ENCODE measurements at regions not wholly inside any gene's neighbourhood (a gene's known extent, or its start where the extent isn't known, plus 50 kb on each side); places are given as distances from the start of the nearest gene placed in this dataset.

GRCh38 chr7:46637793-46638735, 717.0 kb upstream of the IGFBP3 start:
- H3K36me3 ChIP-seq (ENCODE audit: insufficient read depth): no peaks in the 10 kb centered on the region
- H3K27me3 ChIP-seq (ENCODE audit: insufficient read depth): no peaks in the 10 kb centered on the region
- no peak overlapping the region for H3K4me2 ChIP-seq
- TF ChIP-seq STAT1 (IDR thresholded peaks at IDR 0.05; ENCODE audit: unreplicated experiment) (no peak), ZNF331 (CRISPR knock-in tag; IDR thresholded peaks at IDR 0.05; ENCODE audit: low read depth) (no peak), CTCF (conservative IDR thresholded peaks at IDR 0.05; ENCODE audit: low read depth in 2 of 2) (no peak), ZNF462 (CRISPR knock-in tag; IDR thresholded peaks at IDR 0.05) (no peak), EZH2phosphoT487 (IDR thresholded peaks at IDR 0.05; ENCODE audit: unreplicated experiment) (no peak), CREB1 (CRISPR knock-in tag; IDR thresholded peaks at IDR 0.05; ENCODE audit: low read depth) (no peak), POLR2AphosphoS5 (IDR thresholded peaks at IDR 0.05; ENCODE audit: low read depth) (no peak), ZNF114 (CRISPR knock-in tag; IDR thresholded peaks at IDR 0.05) (no peak)
- H3K4me1 ChIP-seq (ENCODE audit: insufficient read depth): no peaks in the 10 kb centered on the region
- no peak overlapping the region for H3K4me3 ChIP-seq
- H3K27ac ChIP-seq (ENCODE audit: low read depth): no peak overlapping the region
- H3K9me3 Mint-ChIP-seq: no peaks in the 10 kb centered on the region
- H3K27ac Mint-ChIP-seq: no peak overlapping the region
- no peak for DNase-seq (ENCODE audit: low spot score)
- H3K9me2 ChIP-seq (ENCODE audit: insufficient read depth): peaks cover 16% of the 10 kb centered on the region; the same call in 1 of the 2 replicates
- H3K36me3 Mint-ChIP-seq (ENCODE audit: low read depth): no peaks in the 10 kb centered on the region
- no peaks in the 10 kb centered on the region for H4K20me1 ChIP-seq (replicated peaks; ENCODE audit: insufficient read depth)
- ATAC-seq: no peak
- no peaks in the 10 kb centered on the region for H3F3A ChIP-seq (replicated peaks; ENCODE audit: low read depth)
- no peaks in the 10 kb centered on the region; the same call in 2 of the 3 replicates for H3K4me1 Mint-ChIP-seq
- peaks cover 8% of the 10 kb centered on the region for H3K27me3 Mint-ChIP-seq (ENCODE audit: insufficient read depth, low read depth, poor library complexity)
- H2AFZ ChIP-seq: no peak overlapping the region
- no peak overlapping the region for H3K4me3 Mint-ChIP-seq
- no peaks in the 10 kb centered on the region for H3K79me2 ChIP-seq (replicated peaks; ENCODE audit: insufficient read depth)
